ENCODE measurements at regions not wholly inside any gene's neighbourhood (a gene's known extent, or its start where the extent isn't known, plus 50 kb on each side); places are given as distances from the start of the nearest gene placed in this dataset.
"Not testable (repeated sequence)": the region's sequence is repeated elsewhere in the genome, so short reads cannot be mapped to it uniquely, and the experiment has no call there.

GRCh38 chr4:19156786-19157185 is 1094.9 kb upstream of the SLIT2 start:
- DNase-seq (ENCODE audit: low read depth in 2 of 2) = no peak

DNA sequence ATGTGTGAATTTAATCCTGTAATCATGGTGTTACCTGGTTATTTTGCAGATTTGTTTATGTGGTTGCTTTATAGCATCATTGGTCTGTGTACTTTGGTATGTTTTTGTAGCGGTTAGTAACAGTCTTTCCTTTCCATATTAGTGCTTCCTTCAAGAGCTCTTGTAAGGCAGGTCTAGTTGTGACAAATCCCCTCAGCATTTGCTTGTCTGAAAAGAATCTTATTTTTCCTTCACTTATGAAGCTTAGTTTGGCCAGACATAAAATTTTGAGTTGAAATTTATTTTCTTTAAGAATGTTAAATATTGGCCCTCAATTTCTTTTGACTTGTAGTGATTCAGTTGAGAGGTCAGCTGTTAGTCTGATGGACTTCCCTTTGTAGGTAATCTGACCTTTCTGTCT is 1096.1 kb upstream of the SLIT2 start:
- DNase-seq (ENCODE audit: low read depth in 2 of 2) = no peak

GRCh38 chr4:19154267-19154666 is 1097.4 kb upstream of the SLIT2 start:
- DNase-seq (ENCODE audit: low read depth in 2 of 2) = not testable (repeated sequence)

DNA sequence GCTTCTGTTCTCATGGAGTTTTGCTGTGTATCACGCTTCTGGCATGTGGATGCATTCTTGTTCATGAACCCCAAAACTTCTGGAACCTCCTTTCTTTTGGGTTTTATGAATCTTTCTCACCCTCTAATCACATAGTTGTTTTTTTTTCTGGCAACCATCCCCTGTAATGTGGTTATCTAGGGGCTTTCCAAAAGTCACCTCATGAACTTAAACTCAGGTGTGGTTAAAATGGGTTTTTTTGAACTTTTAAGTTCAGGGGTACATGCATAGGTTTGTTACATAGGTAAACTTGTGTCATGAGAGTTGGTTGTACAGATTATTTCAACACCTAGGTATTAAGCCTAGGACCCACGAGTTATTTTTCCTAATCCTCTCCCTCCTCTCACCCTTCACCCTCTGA is 1099.4 kb upstream of the SLIT2 start:
- DNase-seq (ENCODE audit: low read depth in 2 of 2) = no peak

GRCh38 chr4:19151684-19152083 is 1100.0 kb upstream of the SLIT2 start:
- DNase-seq (ENCODE audit: low read depth in 2 of 2) = no peak

GRCh38 chr4:19146038-19146437 is 1105.7 kb upstream of the SLIT2 start:
- no peak for DNase-seq (ENCODE audit: low read depth in 2 of 2)

- no peak for DNase-seq (ENCODE audit: low read depth in 2 of 2)
Measured at GRCh38 chr4:19135895-19136633, 1114.5 kb upstream of the LCORL start.

GRCh38 chr4:19134685-19135084 is 1113.1 kb upstream of the LCORL start:
- no peak for DNase-seq (ENCODE audit: low read depth in 2 of 2)

- no peak for DNase-seq (ENCODE audit: low read depth in 2 of 2)
Measured at GRCh38 chr4:19133315-19133714, 1111.8 kb upstream of the LCORL start.

GRCh38 chr4:19130866-19131265 is 1109.3 kb upstream of the LCORL start:
- no peak for DNase-seq (ENCODE audit: low read depth in 2 of 2)

- no peak for DNase-seq (ENCODE audit: low read depth in 2 of 2)
Measured at GRCh38 chr4:19128176-19128575, 1106.6 kb upstream of the LCORL start.

- DNase-seq (ENCODE audit: low read depth in 2 of 2) = no peak
Measured at GRCh38 chr4:19126903-19127302, 1105.3 kb upstream of the LCORL start.

DNA sequence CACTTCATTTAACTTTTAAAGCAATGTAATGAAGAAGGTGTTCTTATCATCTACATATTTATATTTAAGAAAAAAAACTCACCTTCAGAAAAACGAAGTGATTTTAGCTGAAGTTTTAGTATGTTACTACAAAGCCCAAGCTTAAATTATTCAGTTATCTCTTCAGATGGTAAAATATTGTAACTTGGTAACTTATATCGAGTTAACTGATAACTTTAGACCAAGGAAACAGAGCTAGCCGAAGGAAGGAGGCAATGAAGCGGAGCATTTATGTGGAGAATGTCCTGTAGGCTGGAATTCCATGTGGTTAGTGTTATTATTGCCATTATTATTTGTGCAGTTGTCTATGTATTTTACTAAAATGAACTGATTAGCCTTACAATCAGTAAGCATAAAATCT is 1102.1 kb upstream of the LCORL start:
- DNase-seq (ENCODE audit: low read depth in 2 of 2) = no peak

GRCh38 chr4:19119904-19120560 is 1098.5 kb upstream of the LCORL start:
- no peak for DNase-seq (ENCODE audit: low read depth in 2 of 2)

DNA sequence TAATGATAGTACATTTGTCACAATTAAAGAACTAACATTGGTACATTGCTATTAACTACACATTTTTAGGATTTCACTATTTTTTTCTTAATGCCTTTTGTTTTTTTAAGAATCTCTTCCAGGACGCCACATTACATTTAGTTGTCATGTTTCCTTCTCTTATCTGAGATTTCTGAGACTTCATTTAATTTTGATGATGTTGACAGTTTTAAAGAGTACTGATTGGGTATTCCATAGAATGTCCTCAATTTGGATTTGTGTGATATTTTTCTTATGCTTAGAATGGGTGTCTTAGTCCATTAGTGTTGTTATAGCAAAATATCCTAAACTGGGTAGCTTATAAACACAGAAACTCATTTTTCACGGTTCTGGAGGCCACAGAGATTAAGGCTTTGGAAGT is 1095.5 kb upstream of the LCORL start:
- DNase-seq (ENCODE audit: low read depth in 2 of 2) = no peak

GRCh38 chr4:19104176-19104575 is 1082.6 kb upstream of the LCORL start:
- no peak for DNase-seq (ENCODE audit: low read depth in 2 of 2)

DNA sequence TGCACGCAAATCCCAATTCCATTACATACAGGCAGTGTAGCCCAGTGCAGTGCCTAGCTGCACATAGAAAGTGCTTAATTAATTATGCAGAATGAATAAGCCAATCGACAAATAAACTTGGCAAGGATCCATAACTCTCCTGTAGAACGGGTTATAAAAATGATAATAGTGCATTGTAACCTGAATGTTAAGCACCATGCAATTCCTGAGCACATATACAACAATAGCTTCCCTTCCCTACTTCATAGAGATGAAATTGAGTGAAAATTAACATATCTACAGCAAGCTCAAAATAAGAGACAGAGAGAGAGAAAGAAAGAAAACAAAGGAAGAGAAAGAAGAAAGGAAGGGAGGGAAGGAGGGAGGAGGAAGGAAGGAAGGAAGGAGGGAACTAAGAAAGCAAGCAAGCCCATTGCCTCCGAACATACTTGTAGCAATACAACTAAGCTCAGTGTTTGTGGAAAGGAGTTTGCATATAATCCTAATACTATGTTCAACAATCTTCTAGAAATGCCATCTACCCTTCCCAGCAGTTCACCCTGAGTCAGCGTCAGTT is 1074.0 kb upstream of the LCORL start:
- no peak for DNase-seq (ENCODE audit: low read depth in 2 of 2)

- DNase-seq (ENCODE audit: low read depth in 2 of 2) = no peak
Measured at GRCh38 chr4:19093951-19094350, 1072.4 kb upstream of the LCORL start.

DNA sequence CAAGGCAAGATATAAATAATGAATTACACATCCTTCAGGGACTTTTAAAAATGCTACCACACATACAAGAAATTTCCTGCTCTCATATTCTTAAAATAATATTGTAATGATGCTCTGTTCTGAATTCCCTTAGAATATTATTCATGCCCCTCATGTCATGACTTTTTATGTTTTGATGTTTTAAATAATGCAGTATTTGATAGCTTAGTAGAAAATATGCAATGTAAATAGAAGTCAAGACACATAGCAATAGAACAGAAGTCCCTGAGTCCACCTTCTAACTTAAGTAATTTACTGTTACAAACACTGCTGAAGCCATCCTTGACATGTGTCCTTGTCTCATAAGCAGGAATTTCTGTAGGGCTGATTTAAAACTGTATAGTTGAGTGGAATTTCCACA is 1071.2 kb upstream of the LCORL start:
- DNase-seq (ENCODE audit: low read depth in 2 of 2) = no peak

DNA sequence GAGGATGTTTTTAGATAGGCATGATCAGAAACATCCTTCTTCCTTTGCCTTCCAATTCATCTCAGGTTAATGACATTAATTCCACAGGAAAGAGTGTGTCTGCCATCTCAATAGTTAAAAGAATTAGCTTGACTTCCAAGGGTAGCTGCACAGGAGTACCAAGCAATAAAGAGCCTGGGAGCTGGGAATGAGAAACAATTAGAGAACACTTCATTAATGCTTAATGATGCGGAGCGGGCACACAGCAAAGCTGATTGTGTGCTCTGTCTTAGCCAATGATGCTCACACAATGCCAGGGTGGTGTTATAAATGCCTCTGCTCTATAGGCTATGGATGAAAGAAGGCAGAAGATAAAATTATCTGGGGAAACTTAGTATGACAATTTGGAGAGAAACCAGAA is 1052.5 kb upstream of the LCORL start:
- no peak for DNase-seq (ENCODE audit: low read depth in 2 of 2)

DNA sequence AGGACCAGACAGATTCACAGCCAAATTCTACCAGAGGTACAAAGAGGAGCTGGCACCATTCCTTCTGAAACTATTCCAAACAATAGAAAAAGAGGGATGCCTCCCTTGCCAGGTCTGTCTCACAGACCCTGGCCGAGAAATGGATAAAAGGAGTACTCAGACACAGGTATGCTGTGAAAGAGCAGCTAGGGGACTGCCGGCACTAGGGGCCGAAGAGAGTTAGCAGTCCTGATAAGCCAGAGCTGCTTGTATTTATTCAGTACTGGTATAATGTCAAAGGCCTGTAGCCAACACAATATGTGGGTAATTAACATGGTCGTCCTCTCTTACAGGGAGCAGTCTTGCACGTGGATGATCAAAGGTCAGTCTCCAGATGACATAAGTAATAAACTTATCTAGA is 1042.1 kb upstream of the LCORL start:
- no peak for DNase-seq (ENCODE audit: low read depth in 2 of 2)

GRCh38 chr4:19054916-19055315 is 1033.4 kb upstream of the LCORL start:
- DNase-seq (ENCODE audit: low read depth in 2 of 2) = no peak

DNA sequence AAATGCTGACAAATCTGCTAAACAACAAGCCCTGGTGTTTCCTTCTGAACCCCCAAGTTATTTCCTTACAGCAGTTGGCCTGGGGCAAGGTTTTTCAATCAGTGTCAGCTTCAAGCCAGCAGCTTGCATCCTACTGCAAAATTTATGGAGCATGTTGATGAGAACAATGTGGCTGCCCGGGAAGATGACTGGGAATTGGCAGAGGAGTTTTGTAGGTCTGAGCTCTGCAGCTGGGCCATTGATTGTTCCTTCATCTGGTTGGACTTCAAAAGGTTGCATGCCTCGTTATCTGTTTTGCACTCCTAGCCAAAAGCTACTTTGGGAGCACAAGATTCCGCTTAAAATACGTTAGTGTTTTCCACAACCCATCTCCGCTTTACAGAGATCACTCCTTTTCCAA is 1030.3 kb upstream of the LCORL start:
- no peak for DNase-seq (ENCODE audit: low read depth in 2 of 2)

Data from stimulated activated CD4-positive, alpha-beta T cell treated with anti-CD3 and anti-CD28 coated beads, Interleukin-4, amount 100 ng/mL, for 48 hours (primary cell).